Fibroblast of skin of scalp (primary cell): ENCODE measurements at regions not wholly inside any gene's neighbourhood (a gene's known extent, or its start where the extent isn't known, plus 50 kb on each side); places are given as distances from the start of the nearest gene placed in this dataset.
A peak's percentile ranks its signal among the peaks of the same experiment; 100 is the strongest.

Experiments
- DNase-seq: peaks from one replicate; pipeline ENCODE4 v3.0.0-alpha.2; 2013

GRCh38 chr1:62917314-62917713 is 133.4 kb downstream of the ATG4C start:
- DNase-seq: no peak

GRCh38 chr1:62917805-62918204 is 133.9 kb downstream of the ATG4C start:
- no peak for DNase-seq

- DNase-seq: no peak
These were observed 134.8 kb downstream of the ATG4C start for GRCh38 chr1:62918700-62919099.

- no peak for DNase-seq
These were observed 138.1 kb downstream of the ATG4C start for GRCh38 chr1:62922006-62922405.

GRCh38 chr1:62924983-62925790 is 141.3 kb downstream of the ATG4C start:
- no peak for DNase-seq

GRCh38 chr1:62926681-62927252 is 142.8 kb downstream of the ATG4C start:
- no peak for DNase-seq

- no peak for DNase-seq
These were observed 145.0 kb downstream of the ATG4C start for GRCh38 chr1:62928885-62929284.

GRCh38 chr1:62937634-62938296 is 153.8 kb downstream of the ATG4C start:
- DNase-seq: no peak

- no peak for DNase-seq
These were observed 157.8 kb downstream of the ATG4C start for GRCh38 chr1:62941780-62942179.

- DNase-seq: no peak
These were observed 162.6 kb downstream of the ATG4C start for GRCh38 chr1:62946511-62946910.

GRCh38 chr1:62951428-62951827 is 167.5 kb downstream of the ATG4C start:
- DNase-seq: no peak

GRCh38 chr1:62952596-62952995 is 168.7 kb downstream of the ATG4C start:
- no peak for DNase-seq

GRCh38 chr1:62953633-62954032 is 169.7 kb downstream of the ATG4C start:
- no peak for DNase-seq

GRCh38 chr1:62954758-62955157 is 170.8 kb downstream of the ATG4C start:
- peak; percentile 9 for DNase-seq

- DNase-seq: no peak
These were observed 171.7 kb downstream of the ATG4C start for GRCh38 chr1:62955666-62956065.

GRCh38 chr1:62962014-62962812 is 178.3 kb downstream of the ATG4C start:
- no peak for DNase-seq

GRCh38 chr1:62962901-62963776 is 179.2 kb downstream of the ATG4C start:
- peak; percentile 43 for DNase-seq

- DNase-seq: no peak
These were observed 180.2 kb downstream of the ATG4C start for GRCh38 chr1:62964141-62964540.

- DNase-seq: no peak
These were observed 183.1 kb downstream of the ATG4C start for GRCh38 chr1:62967031-62967430.

GRCh38 chr1:62977366-62977765 is 193.4 kb downstream of the ATG4C start:
- DNase-seq: no peak

- no peak for DNase-seq
These were observed 194.8 kb downstream of the ATG4C start for GRCh38 chr1:62978741-62979140.

GRCh38 chr1:62981434-62981833 is 197.5 kb downstream of the ATG4C start:
- no peak for DNase-seq
